Caco-2 (cell line): ENCODE measurements at regions not wholly inside any gene's neighbourhood (a gene's known extent, or its start where the extent isn't known, plus 50 kb on each side); places are given as distances from the start of the nearest gene placed in this dataset.

Source experiments
- BruUV-seq: library from RNA; stranded (reverse); fragments of 400-500 nt; replicated peaks from 2 replicates; lab custom pipeline; 2021; lab: Mats Ljungman, UMichigan
- CTCF ChIA-PET: fragments of 300-600 bp; sonication (Branson Sonifier 250); formaldehyde crosslinking; loops from one replicate; lab custom pipeline; 2022; ENCODE audit warnings: antibody characterized with exemption; lab: Charles Lee
- POLR2A ChIA-PET: fragments of 300-600 bp; sonication (Branson Sonifier 250); formaldehyde crosslinking; loops from one replicate; lab custom pipeline; 2022; ENCODE audit warnings: antibody characterized with exemption; lab: Charles Lee
- DNase-seq, 2 experiments: peaks; one replicate each; pipeline versions ENCODE4 v3.0.0 to v3.0.0-alpha.2; 2020 to 2022
- H3K27me3 ChIP-seq: replicated peaks from 2 replicates; pipeline ENCODE4 v1.6.0; 2011; ENCODE audit warnings: low read length; ENCODE audit not compliant: control insufficient read depth, insufficient read depth
- H3K36me3 ChIP-seq: 2 replicates; pipeline ENCODE4 v1.5.1; 2011; ENCODE audit warnings: low read length; ENCODE audit not compliant: control insufficient read depth, insufficient read depth
- H3K4me1 ChIP-seq: fragments of 250-450 bp; sonication (Bioruptor Pico); 2 replicates; pipeline ENCODE4 v1.5.1; 2020; ENCODE audit warnings: mild to moderate bottlenecking
- H3K4me3 ChIP-seq: 2 replicates; pipeline ENCODE4 v1.5.1; 2011; ENCODE audit warnings: low read depth, mild to moderate bottlenecking, control low read depth, low read length
- H3K9me3 ChIP-seq: fragments of 250-450 bp; sonication (Bioruptor Pico); 2 replicates; pipeline ENCODE4 v1.5.1; 2020; ENCODE audit warnings: mild to moderate bottlenecking, moderate library complexity
- H3K27ac Mint-ChIP-seq: one replicate; pipeline ENCODE4 v1.8.0; 2022; ENCODE audit warnings: mixed read lengths; ENCODE audit not compliant: unreplicated experiment
- H3K27me3 Mint-ChIP-seq: one replicate; pipeline ENCODE4 v1.8.0; 2022; ENCODE audit warnings: mixed read lengths; ENCODE audit not compliant: insufficient read depth, unreplicated experiment
- H3K36me3 Mint-ChIP-seq: one replicate; pipeline ENCODE4 v1.8.0; 2022; ENCODE audit warnings: mild to moderate bottlenecking, mixed read lengths; ENCODE audit not compliant: insufficient read depth, unreplicated experiment
- H3K4me1 Mint-ChIP-seq: one replicate; pipeline ENCODE4 v1.8.0; 2022; ENCODE audit warnings: low read depth, mixed read lengths; ENCODE audit not compliant: unreplicated experiment
- H3K4me3 Mint-ChIP-seq: one replicate; pipeline ENCODE4 v1.8.0; 2022; ENCODE audit warnings: mild to moderate bottlenecking, moderate library complexity, mixed read lengths; ENCODE audit not compliant: unreplicated experiment
- H3K9me3 Mint-ChIP-seq: one replicate; pipeline ENCODE4 v1.8.0; 2022; ENCODE audit warnings: mixed read lengths; ENCODE audit not compliant: unreplicated experiment
- CTCF ChIP-seq, 2 experiments: fragments of 200-600 bp in 1 of 2; IDR thresholded peaks; 1 replicate in 1 of 2; 2 replicates in 1 of 2; pipeline versions ENCODE4 v1.5.1 to v1.8.0; 2011 to 2022; ENCODE audit warnings: antibody characterized with exemption in 1 of 2, control low read depth in 1 of 2, inconsistent platforms in 1 of 2, low read depth in 1 of 2, low read length in 1 of 2, mild to moderate bottlenecking in 1 of 2, moderate library complexity in 1 of 2; ENCODE audit not compliant: insufficient read depth in 1 of 2, severe bottlenecking in 1 of 2, unreplicated experiment in 1 of 2
- intact Hi-C: fragments of 100-400 bp; cut with micrococcal nuclease; formaldehyde crosslinking; loops from one replicate; pipeline ENCODE4 v1.10.0; 2022; ENCODE audit not compliant: unreplicated experiment

- no peak overlapping the region for H3K4me3 Mint-ChIP-seq
- DNase-seq: no peak
- no peak overlapping the region for H3K4me3 ChIP-seq
- no peaks in the 10 kb centered on the region for H3K27me3 ChIP-seq
- no peaks in the 10 kb centered on the region for H3K36me3 ChIP-seq
- H3K9me3 ChIP-seq: no peaks in the 10 kb centered on the region
- no TSS peak for BruUV-seq
- H3K4me1 ChIP-seq: no peaks in the 10 kb centered on the region
- no peaks in the 10 kb centered on the region for H3K9me3 Mint-ChIP-seq
- H3K36me3 Mint-ChIP-seq: no peaks in the 10 kb centered on the region
- ChIA-PET CTCF (no interaction called here), POLR2A (no interaction called here)
- intact Hi-C loops: no loop called here
- H3K4me1 Mint-ChIP-seq: no peaks in the 10 kb centered on the region
- no peaks in the 10 kb centered on the region for H3K27me3 Mint-ChIP-seq
- no peak for TF ChIP-seq CTCF (IDR thresholded peaks at IDR 0.05; ENCODE audit: insufficient read depth in 1 of 2, low read depth in 1 of 2, low read length in 1 of 2, severe bottlenecking in 1 of 2, unreplicated experiment in 1 of 2)
- no peak overlapping the region for H3K27ac Mint-ChIP-seq
Measured at GRCh38 chr18:68569936-68570335, 145.0 kb downstream of the TMX3 start.

- CTCF ChIA-PET: no interaction called here
- POLR2A ChIA-PET: no interaction called here
Measured at GRCh38 chr18:68568364-68569155, 146.3 kb downstream of the TMX3 start.

GRCh38 chr18:68566991-68567390, 147.9 kb downstream of the TMX3 start:
- Mint-ChIP-seq H3K27ac (no peak overlapping the region), H3K9me3 (no peaks in the 10 kb centered on the region), H3K4me1 (no peaks in the 10 kb centered on the region), H3K36me3 (no peaks in the 10 kb centered on the region), H3K27me3 (no peaks in the 10 kb centered on the region), H3K4me3 (no peak overlapping the region)
- BruUV-seq: no TSS peak
- Histone ChIP-seq H3K4me3 (no peak overlapping the region), H3K27me3 (no peaks in the 10 kb centered on the region), H3K36me3 (no peaks in the 10 kb centered on the region), H3K4me1 (no peaks in the 10 kb centered on the region), H3K9me3 (no peaks in the 10 kb centered on the region)
- POLR2A ChIA-PET: no interaction called here
- TF ChIP-seq CTCF (IDR thresholded peaks at IDR 0.05; ENCODE audit: insufficient read depth in 1 of 2, low read depth in 1 of 2, low read length in 1 of 2, severe bottlenecking in 1 of 2, unreplicated experiment in 1 of 2): no peak
- intact Hi-C loops: no loop called here
- no peak for DNase-seq
- CTCF ChIA-PET: no interaction called here

More at GRCh38 chr18:68568364-68569155, 146.3 kb downstream of the TMX3 start:
- no peaks in the 10 kb centered on the region for H3K4me1 ChIP-seq
- no peaks in the 10 kb centered on the region for H3K9me3 ChIP-seq
- no peak for TF ChIP-seq CTCF (IDR thresholded peaks at IDR 0.05; ENCODE audit: insufficient read depth in 1 of 2, low read depth in 1 of 2, low read length in 1 of 2, severe bottlenecking in 1 of 2, unreplicated experiment in 1 of 2)
- no peak overlapping the region for H3K27ac Mint-ChIP-seq
- H3K36me3 Mint-ChIP-seq: no peaks in the 10 kb centered on the region
- intact Hi-C loops: no loop called here
- no peaks in the 10 kb centered on the region for H3K27me3 Mint-ChIP-seq
- H3K4me3 Mint-ChIP-seq: no peak overlapping the region
- H3K4me3 ChIP-seq: no peak overlapping the region
- BruUV-seq: no TSS peak
- DNase-seq: no peak
- no peaks in the 10 kb centered on the region for H3K9me3 Mint-ChIP-seq
- H3K36me3 ChIP-seq: no peaks in the 10 kb centered on the region
- H3K27me3 ChIP-seq: no peaks in the 10 kb centered on the region
- no peaks in the 10 kb centered on the region for H3K4me1 Mint-ChIP-seq
